RWPE2 (cell line): ENCODE measurements at regions not wholly inside any gene's neighbourhood (a gene's known extent, or its start where the extent isn't known, plus 50 kb on each side); places are given as distances from the start of the nearest gene placed in this dataset.
A peak's percentile ranks its signal among the peaks of the same experiment; 100 is the strongest.
"Not testable (repeated sequence)": the region's sequence is repeated elsewhere in the genome, so short reads cannot be mapped to it uniquely, and the experiment has no call there.

Source experiments
- ATAC-seq: fragments of 200-7000 bp; cut with Tn5 transposase; 3 replicates; pipeline ENCODE4 v1.9.1; 2021; ENCODE audit warnings: low read depth
- DNase-seq: peaks from one replicate; pipeline ENCODE4 v3.0.0-alpha.2; 2020; ENCODE audit warnings: low spot score
- H3K27ac ChIP-seq: fragments of 450-650 bp; 2 replicates; pipeline ENCODE4 v1.5.1; 2017; ENCODE audit warnings: mild to moderate bottlenecking; ENCODE audit not compliant: poor library complexity, severe bottlenecking
- H3K27me3 ChIP-seq: fragments of 250-450 bp; sonication (Bioruptor Pico); 2 replicates; pipeline ENCODE4 v1.5.1; 2021; ENCODE audit warnings: mild to moderate bottlenecking, moderate library complexity; ENCODE audit not compliant: insufficient read depth, poor library complexity, severe bottlenecking
- H3K36me3 ChIP-seq: fragments of 250-450 bp; sonication (Bioruptor Pico); 2 replicates; pipeline ENCODE4 v1.5.1; 2020; ENCODE audit warnings: low read depth, mild to moderate bottlenecking, moderate library complexity
- H3K4me1 ChIP-seq: fragments of 250-450 bp; sonication (Bioruptor Pico); 2 replicates; pipeline ENCODE4 v1.5.1; 2021; ENCODE audit warnings: mild to moderate bottlenecking, moderate library complexity; ENCODE audit not compliant: insufficient read depth, poor library complexity, severe bottlenecking
- H3K4me3 ChIP-seq: fragments of 250-450 bp; sonication (Bioruptor Pico); 2 replicates; pipeline ENCODE4 v1.5.1; 2021; ENCODE audit warnings: mild to moderate bottlenecking, moderate library complexity; ENCODE audit not compliant: severe bottlenecking
- H3K9me3 ChIP-seq: fragments of 250-450 bp; sonication (Bioruptor Pico); 2 replicates; pipeline ENCODE4 v1.5.1; 2021; ENCODE audit warnings: mild to moderate bottlenecking, moderate library complexity; ENCODE audit not compliant: severe bottlenecking
- TF ChIP-seq, protein P1 (sequence below): fragments of 450-650 bp; IDR thresholded peaks from one replicate; pipeline ENCODE4 v1.5.1; 2017; ENCODE audit warnings: mild to moderate bottlenecking, moderate library complexity; ENCODE audit not compliant: poor library complexity, severe bottlenecking

DNA sequence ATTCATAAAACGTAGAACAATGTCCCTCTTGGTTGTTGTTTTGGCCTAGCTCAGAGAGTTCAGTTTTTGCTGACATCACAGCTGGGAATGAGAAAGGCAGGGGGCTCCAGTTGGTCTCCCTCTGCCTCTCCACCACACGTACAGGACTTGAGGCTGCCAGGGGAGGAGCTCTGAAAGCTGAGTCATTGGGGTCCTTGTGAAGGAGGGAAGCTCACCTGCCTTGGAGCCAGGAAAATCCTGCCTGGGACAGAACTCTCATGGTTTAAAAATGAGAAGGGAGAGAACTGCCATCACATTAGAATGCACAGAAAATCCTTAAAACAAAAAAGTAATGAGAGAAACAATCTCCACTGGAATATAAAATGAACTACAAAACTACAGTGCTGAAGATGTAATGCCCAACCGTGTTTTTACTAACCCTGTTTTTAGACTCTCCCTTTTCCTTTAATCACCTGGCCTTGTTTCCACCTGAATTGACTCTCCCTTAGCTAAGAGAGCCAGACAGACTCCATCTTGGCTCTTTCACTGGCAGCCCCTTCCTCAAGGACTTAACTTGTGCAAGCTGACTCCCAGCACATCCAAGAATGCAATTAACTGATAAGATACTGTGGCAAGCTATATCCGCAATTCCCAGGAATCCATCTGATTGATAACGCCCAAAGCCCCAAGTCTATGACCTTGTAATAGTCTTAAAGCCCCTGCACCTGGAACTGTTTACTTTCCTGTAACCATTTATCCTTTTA lies 58.6 kb upstream of the TARP start:
- H3K36me3 ChIP-seq, H3K4me3 ChIP-seq, DNase-seq, H3K27me3 ChIP-seq, H3K9me3 ChIP-seq, H3K4me1 ChIP-seq, H3K27ac ChIP-seq: not testable (repeated sequence)
- peak; percentile 35; the same call in 1 of the 3 replicates for ATAC-seq

DNA sequence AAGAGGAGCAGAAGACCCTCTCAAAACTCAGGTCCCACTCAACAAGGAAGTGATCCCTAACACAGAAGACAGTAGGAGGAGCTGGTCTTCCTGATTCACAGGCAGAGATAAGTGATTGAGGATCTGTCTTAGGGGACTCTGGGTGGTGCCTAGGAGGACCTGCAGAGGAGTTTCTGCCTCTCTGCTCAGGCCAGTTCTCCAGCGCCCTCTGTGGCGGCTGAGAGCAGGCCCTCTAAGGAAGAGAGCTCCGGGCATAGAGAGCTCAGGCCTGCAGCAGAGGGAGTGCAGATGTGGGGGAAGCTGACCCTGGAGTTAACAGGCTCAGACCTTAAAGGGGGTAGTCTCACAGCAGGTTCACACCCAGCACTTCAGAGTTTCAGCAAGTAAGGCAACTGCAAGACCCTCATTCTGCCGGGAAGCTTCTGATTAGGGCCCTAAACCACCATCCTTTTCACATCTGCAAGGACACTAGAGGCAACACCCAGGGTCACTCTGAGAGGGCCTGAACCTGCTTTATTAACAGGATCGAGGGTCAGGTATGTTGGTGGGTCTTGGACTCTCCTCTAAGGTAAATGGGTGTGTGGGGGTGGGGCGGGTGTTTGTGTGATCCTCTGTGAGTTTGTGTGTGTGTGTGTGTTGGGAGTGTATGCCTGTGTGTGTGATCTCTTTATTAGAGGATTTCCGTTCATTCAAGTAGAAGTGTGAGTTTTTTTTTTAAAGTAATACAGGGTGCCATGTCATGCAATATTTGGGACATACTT lies 57.6 kb upstream of the TARP start:
- TF ChIP-seq, protein P1, sequence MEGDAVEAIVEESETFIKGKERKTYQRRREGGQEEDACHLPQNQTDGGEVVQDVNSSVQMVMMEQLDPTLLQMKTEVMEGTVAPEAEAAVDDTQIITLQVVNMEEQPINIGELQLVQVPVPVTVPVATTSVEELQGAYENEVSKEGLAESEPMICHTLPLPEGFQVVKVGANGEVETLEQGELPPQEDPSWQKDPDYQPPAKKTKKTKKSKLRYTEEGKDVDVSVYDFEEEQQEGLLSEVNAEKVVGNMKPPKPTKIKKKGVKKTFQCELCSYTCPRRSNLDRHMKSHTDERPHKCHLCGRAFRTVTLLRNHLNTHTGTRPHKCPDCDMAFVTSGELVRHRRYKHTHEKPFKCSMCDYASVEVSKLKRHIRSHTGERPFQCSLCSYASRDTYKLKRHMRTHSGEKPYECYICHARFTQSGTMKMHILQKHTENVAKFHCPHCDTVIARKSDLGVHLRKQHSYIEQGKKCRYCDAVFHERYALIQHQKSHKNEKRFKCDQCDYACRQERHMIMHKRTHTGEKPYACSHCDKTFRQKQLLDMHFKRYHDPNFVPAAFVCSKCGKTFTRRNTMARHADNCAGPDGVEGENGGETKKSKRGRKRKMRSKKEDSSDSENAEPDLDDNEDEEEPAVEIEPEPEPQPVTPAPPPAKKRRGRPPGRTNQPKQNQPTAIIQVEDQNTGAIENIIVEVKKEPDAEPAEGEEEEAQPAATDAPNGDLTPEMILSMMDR, result no peak
- Histone ChIP-seq H3K4me3 (no peak overlapping the region), H3K27me3 (peaks cover 7% of the 10 kb centered on the region), H3K9me3 (no peaks in the 10 kb centered on the region), H3K4me1 (no peaks in the 10 kb centered on the region), H3K36me3 (no peaks in the 10 kb centered on the region), H3K27ac (no peak overlapping the region)
- no peak for ATAC-seq
- DNase-seq, result no peak

DNA sequence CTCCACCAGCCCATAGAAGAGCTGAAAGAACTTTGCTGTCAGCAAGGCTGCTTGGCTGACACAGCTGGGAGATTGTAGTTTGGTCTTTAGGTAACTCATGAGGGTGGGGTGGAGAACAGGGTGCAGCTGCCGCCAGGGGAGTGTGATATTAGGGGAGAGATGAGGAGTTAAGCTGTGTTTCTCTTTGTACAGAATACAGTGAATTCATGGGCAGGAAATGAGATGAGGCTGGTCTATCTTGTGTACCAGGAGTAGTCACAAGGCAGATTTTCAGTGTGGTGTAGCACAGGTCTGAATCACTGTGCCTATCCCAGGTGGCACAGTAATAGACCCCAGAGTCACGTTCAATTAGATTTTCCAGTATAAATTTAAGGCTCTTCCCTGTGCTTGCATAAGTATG lies 56.6 kb upstream of the TARP start:
- no peak overlapping the region for H3K27ac ChIP-seq
- TF ChIP-seq, protein P1, result no peak
- H3K27me3 ChIP-seq, result peaks cover 8% of the 10 kb centered on the region
- DNase-seq (no peak), ATAC-seq (no peak)
- no peaks in the 10 kb centered on the region for H3K4me1 ChIP-seq
- no peaks in the 10 kb centered on the region for H3K9me3 ChIP-seq
- no peaks in the 10 kb centered on the region for H3K36me3 ChIP-seq
- no peak overlapping the region for H3K4me3 ChIP-seq

DNA sequence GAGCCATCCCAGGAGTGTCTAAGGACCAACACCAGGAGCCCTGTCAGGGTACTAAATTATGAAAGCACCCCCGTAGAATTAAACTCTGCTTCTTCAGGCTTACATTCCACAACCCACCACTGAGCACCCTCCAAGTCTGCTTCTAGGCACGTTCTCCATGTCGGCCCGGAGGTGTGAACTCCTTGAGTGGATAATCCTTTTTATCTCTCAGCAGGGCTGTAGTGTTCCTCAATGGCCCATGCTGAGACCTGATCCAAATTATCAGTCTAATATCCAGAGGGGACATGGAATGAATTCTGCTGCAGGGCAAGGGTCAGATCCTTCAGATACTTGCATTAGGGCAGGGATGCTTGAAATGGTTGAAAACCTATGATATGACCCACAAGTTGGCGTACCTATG lies 55.9 kb upstream of the TARP start:
- no peaks in the 10 kb centered on the region for H3K4me1 ChIP-seq
- no peak overlapping the region for H3K27ac ChIP-seq
- H3K27me3 ChIP-seq, result peaks cover 8% of the 10 kb centered on the region
- TF ChIP-seq, protein P1, result no peak
- no peak overlapping the region for H3K4me3 ChIP-seq
- DNase-seq, result no peak
- ATAC-seq, result no peak
- H3K9me3 ChIP-seq, result no peaks in the 10 kb centered on the region
- H3K36me3 ChIP-seq, result no peaks in the 10 kb centered on the region

DNA sequence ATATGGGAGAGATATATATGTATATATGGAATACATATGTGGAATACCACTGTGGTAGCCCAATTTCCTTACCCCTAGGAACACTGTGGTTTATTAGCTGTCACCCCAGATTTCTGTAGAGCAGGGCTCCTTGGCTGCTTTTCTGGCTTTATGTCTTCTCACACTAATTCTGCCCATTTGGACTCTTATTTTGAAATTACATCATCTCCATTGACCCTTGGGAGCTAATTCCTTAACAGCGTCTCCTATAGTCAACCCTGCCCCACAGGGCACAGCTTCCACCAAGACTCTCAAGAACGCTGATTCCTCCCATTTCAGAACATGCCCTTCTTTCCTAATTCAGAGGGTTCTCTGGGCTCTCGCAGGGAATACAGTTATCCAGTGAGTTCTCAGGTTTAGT lies 55.4 kb upstream of the TARP start:
- ATAC-seq (no peak), DNase-seq (no peak)
- Histone ChIP-seq H3K4me1 (no peaks in the 10 kb centered on the region), H3K27ac (no peak overlapping the region), H3K4me3 (no peak overlapping the region), H3K27me3 (peaks cover 8% of the 10 kb centered on the region), H3K36me3 (no peaks in the 10 kb centered on the region), H3K9me3 (no peaks in the 10 kb centered on the region)
- TF ChIP-seq, protein P1, result no peak
